Fibroblast of skin of right quadriceps (primary cell): ENCODE measurements at regions not wholly inside any gene's neighbourhood (a gene's known extent, or its start where the extent isn't known, plus 50 kb on each side); places are given as distances from the start of the nearest gene placed in this dataset.
A peak's percentile ranks its signal among the peaks of the same experiment; 100 is the strongest.
"Not testable (repeated sequence)": the region's sequence is repeated elsewhere in the genome, so short reads cannot be mapped to it uniquely, and the experiment has no call there.

ENCODE experiments used
- DNase-seq: peaks from one replicate; pipeline ENCODE4 v3.0.0-alpha.2; 2013

- not testable (repeated sequence) for DNase-seq
Observed at GRCh38 chr1:147103416-147104155, 68.7 kb downstream of the PRKAB2 start.

DNA sequence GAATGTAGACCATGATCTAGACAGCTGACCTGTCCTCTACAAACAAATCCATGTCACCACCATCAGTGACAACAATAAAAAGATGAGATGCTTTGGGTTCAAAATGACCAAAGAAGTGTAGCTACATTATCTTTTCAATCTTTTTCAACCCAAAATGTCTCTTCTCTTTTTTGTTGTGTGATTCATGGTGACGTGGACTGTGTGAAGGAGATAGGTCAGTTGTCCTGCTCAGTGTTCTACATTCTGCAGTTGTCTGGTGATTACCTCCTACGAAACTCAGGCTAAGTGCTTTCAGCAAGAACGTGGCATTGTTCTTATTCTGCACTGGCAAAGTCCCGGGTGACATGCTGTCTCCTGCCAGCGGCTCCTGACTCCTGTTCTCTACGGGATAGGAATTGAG lies 73.1 kb downstream of the PRKAB2 start:
- no peak for DNase-seq

DNA sequence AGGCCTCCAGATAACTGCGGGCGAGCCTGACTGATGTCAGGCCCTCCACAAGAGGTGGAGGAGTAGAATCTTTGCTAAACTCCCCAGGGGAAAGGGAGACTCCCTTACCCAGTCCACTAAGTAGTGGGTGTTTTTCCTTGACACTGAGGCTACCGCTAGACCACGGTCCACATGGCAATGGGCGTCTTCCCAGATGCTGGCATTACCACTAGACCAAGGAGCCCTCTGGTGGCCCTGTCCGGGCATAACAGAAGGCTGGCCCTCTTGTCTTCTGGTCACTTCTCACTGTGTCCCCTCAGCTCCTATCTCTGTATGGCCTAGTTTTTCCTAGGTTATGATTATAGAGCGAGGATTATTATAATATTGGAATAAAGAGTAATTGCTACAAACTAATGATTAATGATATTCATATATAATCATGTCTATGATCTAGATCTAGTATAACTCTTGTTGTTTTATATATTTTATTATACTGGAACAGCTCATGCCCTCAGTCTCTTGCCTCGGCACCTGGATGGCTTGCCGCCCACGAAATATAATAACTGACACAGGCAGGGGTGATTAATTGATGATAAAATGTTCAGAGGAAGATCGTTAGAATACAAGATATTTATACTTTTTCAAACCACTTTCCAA lies 73.8 kb downstream of the PRKAB2 start:
- DNase-seq, result not testable (repeated sequence)

- no peak for DNase-seq
Observed at GRCh38 chr1:147095691-147096090, 76.6 kb downstream of the PRKAB2 start.

DNA sequence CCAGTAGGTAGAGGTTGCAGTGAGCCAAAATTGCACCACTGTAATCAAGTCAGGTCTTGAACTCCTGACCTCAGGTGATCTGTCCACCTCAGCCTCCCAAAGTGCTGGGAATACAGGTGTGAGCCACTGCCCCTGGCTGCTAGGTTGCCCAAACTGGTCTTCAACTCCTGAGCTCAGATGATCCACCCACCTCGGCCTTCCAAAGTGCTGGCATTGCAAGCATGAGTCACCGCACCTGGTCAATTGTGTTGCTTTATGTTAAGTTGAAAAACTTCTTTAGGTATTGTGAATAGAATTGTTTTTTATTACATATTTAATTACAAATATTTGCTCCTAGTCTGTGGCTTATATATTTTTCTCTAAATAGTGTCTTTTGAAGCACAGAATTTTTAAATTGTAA lies 80.5 kb downstream of the PRKAB2 start:
- no peak for DNase-seq

- DNase-seq, result no peak
Observed at GRCh38 chr1:147089457-147089856, 82.8 kb downstream of the PRKAB2 start.

GRCh38 chr1:147086129-147086528 lies 86.1 kb downstream of the PRKAB2 start:
- DNase-seq, result no peak

DNA sequence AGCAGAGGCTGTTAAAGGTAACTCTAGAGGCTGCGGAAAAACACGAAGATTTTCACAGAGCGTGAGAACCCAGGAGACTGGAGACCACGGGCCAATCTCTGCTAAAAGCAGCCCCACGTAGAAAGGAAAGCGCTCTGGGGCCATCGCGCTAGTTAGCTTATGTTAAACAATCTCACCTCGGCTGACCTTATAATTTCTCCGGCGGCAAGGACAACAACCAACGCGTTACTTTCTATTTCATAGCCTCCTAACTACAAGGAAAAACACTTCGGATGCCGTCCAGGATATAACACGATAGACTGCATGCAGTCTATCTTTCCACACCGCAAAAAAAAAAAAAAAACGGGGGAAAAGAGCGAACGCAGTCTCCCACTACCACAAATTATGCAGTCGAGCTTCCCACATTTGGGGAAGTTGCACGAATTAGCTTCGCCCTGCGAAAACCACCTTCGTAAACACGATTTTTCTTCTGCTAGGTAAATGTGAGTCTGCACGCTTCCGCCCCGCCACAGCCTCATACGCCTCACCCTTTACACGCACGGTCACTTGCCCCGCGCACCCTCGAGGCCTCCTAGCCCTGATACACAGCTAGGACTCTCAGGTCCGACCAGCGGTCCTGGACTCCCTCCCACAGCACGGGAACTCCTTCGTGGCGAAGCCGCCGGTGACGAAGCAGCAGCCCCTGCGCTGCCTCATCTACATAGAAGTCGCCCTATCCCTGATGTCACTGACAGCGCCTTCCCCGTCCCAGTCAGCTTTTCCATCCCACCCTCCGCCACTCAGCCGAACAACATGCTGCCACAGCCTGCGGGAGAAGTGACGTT lies 87.8 kb downstream of the PRKAB2 start:
- peak; percentile 93 for DNase-seq

DNA sequence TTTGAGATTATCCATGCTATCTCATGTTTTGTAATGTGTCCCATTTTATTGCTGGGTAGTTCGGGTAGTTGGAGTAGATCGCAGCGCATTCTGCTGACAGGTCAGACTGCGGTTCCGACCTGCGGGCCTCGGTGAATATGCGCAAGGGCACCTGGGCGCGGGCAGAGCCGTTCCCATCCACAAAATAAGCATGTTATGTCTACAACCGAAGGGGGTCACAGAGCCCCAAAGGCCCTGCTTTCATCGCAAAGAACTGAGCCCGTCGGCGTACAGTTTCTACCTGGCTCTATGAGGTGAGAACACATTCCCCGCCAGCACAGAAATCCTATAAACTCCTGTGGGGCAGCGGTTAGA lies 88.4 kb downstream of the PRKAB2 start:
- no peak for DNase-seq

DNA sequence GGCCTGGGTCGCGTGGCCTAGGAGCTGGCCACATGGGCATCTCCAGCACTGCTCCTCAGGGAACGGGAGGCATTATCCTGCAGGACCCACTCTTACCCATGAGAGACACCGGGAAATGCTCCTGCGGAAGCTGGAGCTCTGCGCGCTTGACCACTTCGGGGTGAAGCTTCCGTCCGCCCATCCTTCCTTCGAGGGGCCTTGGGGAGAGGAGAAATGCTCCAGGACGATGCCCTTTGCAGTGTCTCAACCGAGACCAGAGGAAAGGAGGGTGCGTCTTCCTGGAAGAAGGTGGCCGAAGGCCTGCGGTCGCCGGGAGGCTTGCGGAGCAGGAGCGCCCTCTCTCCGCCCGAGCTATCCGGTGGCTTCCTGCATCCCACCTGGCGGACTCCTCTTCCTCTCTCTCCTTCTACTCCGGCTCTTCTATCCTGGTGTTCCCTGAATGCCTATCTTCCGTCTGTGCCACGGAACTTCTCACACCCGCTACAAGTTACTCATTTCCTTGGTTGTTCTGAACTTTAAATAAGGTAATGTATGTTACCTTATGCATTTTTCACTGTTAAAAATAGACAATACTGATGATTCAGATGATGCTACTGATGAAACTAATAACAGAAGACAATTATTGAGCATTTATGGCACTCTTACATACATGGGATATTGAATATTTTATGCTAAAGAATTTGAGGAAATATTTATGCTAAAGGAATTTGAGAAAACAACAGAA lies 91.4 kb downstream of the PRKAB2 start:
- DNase-seq, result no peak

DNA sequence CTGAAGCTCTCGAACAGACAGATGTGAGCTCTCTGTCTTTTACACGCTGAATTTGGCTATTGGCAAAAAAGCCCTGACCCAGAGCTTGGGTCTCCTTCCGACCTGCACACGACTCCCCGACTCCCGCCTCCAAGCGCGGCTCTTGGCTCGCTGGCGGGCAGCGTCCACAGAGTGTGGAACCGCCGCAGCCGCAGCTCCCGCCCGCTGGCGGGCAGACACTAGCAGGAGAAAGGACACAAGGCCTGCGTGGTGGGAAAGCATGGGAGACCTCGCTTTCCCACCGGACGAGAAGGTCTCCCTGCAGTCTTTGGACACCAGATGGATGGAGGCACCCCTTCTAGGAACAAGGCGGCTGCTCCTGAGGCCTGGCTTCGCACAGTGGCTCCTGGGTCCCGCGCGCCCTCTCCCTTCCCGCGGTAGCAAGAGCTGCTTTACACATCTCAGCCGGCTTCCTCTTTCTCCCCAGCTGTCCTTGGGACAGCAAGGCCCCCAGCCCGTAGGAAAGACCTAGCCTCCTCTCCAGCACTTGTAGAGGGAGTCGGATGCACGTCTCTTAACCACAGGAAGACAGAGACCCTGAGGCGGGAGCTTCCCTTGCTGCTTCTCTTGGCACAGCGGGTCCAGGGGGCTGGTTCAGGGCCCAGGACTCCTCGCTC lies 92.1 kb downstream of the PRKAB2 start:
- DNase-seq, result no peak

DNA sequence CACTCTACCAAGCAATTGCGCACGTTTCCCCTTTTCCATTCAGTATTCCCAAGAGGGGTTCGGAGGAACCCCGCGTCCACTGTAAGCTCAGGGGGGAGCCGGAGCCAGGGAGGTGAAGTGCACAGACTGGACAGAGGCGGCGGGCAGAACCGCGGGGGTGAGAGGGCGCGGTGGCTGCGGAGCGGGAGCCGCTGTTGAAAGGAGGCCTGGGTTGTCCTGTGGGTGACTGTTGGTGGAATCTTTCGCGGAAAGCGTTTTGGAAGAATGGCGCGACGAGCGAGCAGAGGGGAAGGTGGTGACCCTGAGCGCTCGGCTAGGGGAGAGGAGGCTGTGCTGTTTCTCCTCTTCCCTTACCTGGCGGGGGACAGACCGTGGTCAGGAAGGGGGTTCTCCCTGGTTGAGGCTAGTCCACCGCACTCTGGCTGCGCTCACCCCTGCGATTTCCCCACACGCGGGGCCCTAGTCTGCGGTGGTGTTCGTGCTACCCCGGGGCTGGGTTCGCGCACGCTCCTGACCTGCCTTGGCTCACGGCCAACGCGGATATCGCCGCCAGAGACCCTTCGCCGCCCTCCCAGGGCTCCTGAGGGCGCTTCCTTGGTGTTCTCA lies 92.8 kb downstream of the PRKAB2 start:
- DNase-seq, result no peak

DNA sequence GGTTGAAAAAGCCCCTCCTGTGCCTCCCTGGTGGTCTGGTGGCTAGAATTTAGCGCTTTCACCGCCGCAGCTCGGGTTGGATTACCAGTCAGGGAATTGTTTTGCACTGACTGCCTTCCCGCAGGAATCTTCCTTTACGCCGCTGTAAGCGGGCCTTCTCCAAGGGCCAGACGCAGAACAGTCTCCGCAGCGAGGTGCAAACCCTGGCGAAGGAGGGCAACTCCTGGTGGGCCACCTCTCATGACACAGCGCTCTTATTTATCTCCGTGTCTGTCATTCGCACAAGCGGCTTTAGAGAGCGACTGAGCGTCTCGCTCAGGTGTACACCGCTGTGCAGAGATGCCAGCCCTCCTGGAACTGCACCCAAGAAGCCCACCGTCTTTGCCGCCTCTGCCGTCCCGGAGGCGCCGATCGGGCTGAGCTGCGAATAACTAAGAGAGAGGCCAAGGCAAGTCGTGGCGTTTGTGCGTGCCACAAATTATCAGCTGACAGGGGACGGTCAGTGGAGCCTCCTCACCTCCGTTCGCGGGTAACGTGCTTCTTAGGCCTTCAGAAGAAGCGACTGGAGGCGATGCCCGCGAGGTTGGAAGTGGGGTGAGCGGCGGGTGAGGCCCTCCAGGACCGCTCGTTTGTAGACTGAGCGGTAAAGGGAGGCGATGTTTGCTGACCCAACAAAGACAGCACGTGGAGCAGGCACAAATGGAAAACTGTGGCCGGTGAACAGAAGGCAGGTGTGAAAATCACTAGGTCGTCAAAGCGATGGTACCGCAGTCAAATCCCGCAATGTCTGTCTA lies 93.5 kb downstream of the PRKAB2 start:
- DNase-seq, result no peak

DNA sequence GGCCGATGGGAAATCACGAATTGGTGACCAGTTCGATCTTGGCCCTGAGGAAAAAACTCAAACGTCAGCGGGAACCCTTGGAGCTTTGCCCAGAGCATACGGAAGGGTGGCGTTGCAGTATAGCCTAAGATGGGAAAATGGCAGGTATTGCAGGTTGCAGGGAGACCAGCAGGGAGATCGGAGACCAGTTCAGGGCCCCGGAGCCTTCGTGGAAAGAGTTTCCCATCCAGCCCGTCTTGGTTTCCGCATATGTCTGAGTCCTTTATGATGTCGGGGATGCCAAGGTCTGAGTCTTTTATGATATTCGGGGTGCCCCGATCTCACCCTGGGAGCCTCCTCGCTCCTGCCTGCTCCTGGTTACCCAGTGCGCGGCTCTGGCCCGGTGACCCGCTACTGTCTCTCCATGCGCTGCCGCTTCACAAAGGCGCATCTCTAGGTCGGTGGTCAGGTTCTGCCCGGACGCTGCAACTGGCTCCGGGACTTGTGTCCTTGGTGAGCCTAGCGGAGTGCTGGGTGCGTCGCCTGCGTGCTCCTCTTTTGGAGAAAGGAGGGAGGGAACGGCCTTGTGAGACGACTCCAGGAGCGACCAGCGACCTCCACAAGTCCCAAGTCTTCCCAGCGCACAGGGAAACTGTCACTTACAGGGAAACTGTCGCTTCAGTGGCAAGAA lies 94.2 kb downstream of the PRKAB2 start:
- DNase-seq, result no peak

DNA sequence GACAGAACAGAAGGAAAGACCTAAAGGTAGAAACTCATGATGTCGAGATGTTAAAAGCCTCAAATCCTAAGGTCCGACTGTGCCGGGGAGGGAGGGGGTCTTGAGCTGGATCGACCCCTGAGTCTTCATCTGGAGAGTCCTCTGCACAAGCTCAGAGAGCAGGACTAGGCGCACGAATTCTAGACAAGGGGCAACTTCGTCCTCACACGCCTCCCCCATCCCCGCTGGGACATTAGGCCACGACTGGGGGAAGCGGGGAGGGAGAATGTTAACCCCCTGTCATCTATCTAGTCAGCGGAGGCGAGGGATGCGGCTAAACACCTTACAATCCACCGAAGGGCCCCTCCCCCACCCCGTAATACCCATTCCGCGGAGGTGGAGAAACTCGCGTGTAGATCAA lies 94.7 kb downstream of the PRKAB2 start:
- DNase-seq, result no peak

- no peak for DNase-seq
Observed at GRCh38 chr1:147077081-147077480, 95.2 kb downstream of the PRKAB2 start.

- DNase-seq, result no peak
Observed at GRCh38 chr1:147076442-147076841, 95.8 kb downstream of the PRKAB2 start.

- DNase-seq, result peak; percentile 3
Observed at GRCh38 chr1:147072482-147073432, 99.5 kb downstream of the PRKAB2 start.

DNA sequence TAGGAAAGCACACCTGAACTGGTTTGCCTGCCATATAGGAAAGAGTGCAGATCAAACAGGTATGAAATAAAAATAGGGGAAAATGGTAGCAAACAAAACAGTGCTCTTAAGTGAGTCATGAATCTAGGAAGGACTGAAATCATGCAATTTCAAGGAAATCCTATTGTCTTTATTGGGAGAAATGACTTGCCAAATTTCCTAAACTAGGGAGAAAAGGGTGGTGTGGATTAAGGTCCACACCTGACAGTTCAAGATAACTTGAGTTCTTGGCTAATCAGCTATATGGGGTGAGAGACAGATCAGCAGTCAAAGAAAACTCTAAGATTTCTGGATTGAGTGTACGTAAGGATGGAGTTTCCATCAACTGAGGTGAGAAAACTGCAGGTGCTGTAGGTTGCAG lies 101.1 kb downstream of the PRKAB2 start:
- no peak for DNase-seq

DNA sequence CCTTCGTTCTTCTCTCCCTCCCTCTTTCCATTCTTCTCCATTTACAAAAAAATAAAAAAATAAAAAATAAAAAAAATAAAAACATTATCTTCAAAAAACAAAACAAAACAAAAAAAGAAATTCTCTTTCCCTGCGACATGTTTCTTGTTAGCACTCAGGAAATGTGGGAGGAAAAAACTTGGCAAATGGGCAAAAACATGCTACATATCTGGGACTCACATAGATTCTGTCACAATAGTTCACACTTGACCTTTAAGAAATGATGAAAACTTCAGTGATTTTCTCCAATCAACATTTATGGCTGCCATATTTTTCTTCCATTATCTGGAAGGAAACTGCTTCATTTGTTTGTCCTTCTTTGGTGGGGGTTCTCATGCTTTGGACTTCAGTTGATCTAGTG lies 109.3 kb downstream of the PRKAB2 start:
- no peak for DNase-seq
